GM18507 (cell line): ENCODE measurements at regions not wholly inside any gene's neighbourhood (a gene's known extent, or its start where the extent isn't known, plus 50 kb on each side); places are given as distances from the start of the nearest gene placed in this dataset.

Experiments
- DNase-seq: peaks from one replicate; pipeline ENCODE4 v3.0.0; 2011; ENCODE audit warnings: low read depth; ENCODE audit not compliant: insufficient read length; ENCODE audit errors: extremely low spot score
- FAIRE-seq: peaks from 2 replicates; lab custom pipeline; 2011; peaks lifted over from hg19 to GRCh38; lab: Jason Lieb, UNC

DNA sequence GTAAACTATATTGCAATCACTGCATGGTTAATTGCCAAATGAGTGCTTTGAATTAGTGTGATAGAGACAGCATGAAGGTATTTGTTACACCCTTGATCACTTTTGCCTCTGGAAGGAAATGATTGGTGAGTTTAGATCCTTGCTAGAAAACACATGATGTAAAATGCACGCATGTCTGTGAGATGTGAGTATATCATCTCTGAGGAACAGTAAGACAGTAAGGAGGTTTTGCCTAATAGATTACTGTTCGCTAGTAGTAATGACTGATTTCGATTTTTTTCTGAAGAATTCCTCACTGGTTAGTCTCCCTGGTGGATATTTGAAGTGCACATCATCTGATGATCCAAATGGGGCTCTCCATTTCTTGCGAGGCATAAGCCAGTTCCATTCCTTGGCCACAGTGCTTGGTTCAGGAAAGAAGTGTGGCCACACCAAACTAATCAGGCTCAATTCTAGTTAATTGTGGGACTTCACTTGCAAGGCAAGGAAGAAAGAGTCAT lies 156.4 kb upstream of the ADRA1B start:
- DNase-seq (no peak), FAIRE-seq (no peak)

DNA sequence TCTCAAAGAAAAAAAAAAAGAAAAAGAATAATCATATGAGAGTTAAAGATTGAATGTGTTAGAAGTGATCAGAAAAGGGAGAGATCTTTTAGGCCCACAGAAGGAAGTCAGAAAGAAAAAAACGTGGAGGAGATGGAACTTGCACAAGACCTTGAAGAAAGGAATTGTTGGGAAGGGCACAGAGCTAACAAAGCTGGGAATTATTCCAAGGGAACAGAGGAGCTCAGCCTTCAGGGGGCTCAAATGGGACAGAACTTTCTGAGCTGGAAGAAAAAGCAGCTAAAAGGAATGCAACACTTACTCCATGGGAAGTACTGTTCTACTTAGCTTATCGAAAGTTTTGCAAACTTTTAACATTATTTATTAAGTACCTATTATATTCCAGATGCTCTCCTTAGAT lies 153.4 kb upstream of the ADRA1B start:
- no peak for DNase-seq
- no peak for FAIRE-seq

DNA sequence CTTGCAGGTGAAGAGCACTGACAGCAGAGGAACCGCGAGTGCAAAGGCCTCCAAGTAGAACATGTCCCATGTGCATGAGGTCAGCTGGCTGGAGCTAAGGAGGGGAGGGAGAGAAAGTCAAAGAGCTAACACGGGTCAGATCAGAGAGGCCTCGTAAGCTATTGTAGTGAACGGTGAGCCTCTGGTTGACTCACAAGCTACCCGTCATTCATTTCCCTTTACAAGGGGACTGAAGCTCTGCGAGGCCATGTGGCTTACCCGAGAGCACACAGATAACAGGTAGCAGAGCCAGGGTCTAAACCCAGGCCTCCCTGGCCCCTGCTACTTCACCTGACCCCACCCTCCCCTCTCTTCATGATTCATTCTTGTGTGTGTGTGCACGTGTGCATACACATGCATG lies 152.7 kb upstream of the ADRA1B start:
- FAIRE-seq = no peak

DNA sequence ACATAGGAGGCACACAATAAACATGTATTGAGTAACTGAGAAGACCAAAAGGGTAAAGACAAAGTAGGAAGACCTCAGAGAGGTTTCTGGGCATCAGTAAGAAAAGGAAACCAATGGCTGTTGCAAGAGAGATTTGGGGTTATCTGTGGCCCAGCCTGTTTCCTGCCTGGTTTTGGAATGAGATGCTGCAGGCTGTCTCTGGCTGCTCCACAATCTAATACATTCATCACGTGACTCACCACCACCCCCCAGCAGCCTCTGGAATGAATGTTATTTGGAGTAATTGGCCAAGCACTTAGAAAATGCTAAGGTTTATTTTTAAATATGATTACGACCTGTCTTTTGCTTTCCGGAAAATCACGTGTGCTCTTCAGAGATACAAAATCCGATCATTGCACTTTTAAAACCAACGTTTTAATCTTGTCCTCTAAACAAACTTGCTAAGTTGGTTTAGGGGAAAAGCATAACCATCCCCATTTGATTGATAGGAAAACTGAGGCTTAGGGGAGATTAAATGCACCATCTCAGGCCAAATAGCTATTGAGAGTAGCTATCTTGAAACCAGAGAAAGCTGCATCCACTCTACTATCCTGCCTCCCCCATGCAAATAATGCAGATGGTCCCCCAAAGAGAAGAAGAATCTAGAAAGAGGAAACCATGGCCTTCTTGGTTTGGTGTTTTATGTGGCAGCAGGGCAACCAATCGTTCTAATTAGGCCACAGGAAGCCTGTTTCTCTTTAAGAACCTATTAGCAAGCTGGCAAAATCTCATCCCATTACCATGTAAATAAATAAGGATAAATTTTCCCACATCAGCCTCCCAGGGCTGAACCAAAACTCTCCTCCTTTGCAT lies 151.8 kb upstream of the ADRA1B start:
- FAIRE-seq = no peak
- no peak for DNase-seq

More for the DNA sequence above, 152.7 kb upstream of the ADRA1B start:
- DNase-seq = no peak

DNA sequence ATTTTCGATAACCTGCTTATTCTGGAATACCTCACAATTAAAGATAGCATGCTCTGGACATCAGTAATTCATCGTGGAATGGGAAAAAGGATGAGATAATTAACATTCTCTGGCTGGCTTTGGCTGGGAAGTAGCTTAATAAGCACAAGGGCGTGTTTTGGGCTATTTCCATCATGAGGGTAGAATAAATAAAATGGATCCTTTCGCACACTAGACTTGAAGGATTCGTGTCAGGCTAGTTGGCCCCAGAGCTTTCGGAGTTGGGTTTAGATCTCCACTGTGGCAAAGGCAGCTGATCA lies 151.2 kb upstream of the ADRA1B start:
- FAIRE-seq = no peak
- no peak for DNase-seq

DNA sequence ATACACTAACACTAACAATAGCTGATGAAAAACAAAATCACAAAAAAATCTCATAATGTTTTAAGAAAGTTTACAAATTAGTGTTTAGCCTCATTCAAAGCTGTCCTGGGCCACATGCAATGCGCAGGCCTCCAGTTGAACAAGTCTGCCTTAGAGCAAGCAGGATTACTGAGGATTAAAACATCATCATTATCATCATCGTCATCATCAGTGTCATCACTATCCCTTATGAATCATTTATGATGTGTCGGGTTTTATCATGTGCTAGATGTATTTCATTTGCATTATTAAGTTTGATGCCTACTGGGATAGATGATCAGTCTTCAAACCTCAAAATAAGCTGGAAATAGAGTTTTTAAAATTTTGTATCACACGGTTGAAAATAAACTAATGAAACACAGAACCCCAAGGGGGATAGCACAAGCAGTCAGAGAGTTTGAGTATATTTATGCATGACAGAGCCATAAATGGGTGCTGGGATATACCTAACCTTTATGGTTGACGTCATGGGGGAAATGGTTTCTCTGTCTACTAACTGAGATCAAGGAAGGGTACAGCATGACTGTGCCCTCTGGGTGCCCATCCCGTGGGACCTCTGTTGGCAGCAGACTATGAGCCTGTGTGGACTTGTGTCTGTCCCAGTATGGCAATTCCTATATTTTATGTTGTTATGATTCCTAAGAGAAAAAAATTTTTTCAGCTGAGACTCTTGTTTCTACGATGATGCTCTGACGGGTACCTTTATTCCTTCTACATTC lies 150.3 kb upstream of the ADRA1B start:
- no peak for DNase-seq
- FAIRE-seq = no peak

DNA sequence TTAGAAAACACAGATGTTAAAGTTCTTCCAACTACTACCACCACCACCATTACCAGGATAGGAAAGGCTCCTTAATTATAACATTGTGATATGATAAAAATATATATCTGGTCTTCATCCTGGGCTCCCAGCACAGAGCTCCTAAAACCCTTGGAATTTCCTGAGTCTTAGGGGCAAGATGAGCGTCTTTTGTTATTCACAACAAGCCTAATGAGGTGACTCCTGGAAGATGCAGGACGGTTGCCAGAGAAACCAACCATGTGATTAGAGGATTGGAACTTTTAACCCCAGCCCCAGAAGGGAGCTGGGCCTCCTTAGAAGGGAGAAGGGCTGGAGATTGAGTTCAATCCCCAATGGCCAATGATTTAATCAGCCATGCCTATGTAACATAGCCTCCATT lies 148.0 kb upstream of the ADRA1B start:
- DNase-seq = no peak
- FAIRE-seq = no peak

DNA sequence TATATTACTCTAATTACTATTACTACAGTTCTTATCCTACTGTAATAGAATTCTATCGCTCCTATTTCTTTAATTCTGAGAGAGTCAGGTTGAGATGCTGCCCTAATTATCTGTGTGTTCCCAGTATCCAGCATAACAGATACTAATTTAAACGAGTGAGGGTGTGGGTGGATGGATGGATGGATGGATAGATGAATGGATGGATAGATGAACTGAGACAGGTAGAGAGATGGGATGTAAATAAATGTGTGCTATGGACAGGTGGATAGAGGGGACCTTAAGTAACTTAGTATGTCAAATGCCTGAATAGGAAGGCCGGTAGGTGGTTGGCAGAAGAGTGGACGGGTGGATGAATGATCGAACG lies 143.6 kb upstream of the ADRA1B start:
- DNase-seq (no peak), FAIRE-seq (no peak)

DNA sequence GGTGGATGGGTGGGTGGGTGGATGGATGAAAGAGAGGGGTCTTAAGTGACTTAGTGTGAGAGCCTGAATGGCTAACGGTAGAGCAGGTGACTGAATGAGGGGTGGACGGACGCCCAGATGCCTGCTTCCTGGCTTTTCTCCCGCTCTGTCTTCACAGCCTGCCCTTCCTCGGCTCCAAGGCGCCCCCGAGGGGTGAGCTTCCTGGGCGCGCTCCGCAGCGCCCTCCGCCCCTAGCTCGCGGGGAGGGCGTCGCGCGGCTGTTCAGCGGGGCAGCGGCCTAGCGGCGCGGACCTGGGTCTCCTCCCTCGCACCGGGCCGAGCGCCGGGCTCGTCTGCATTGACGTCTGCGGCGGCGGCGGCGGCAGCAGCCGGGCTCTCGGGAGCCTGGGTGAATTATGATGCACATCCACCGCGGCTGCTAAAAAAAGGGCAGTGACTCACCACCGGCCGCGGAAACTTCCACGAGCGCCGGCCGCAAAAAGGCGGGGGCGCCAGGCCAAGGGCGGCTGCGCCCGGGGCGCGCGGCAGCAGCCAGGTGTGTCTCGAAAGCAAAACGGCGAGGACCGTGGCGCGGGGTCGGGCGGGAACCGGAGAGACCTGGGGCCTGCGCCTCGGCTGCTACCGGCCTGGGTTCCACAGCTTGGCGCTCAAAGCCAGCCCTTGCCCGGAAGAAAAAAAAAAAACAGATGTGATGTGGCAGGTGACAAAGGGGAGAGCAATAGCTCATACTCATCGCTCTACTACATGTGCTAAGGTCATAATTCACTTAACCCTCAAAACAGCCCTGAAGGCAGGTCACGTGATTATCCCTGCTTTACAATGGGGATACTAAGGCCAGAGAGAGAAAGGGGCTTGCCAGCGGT lies 143.0 kb upstream of the ADRA1B start:
- FAIRE-seq (no peak), DNase-seq (peak; percentile 20)

DNA sequence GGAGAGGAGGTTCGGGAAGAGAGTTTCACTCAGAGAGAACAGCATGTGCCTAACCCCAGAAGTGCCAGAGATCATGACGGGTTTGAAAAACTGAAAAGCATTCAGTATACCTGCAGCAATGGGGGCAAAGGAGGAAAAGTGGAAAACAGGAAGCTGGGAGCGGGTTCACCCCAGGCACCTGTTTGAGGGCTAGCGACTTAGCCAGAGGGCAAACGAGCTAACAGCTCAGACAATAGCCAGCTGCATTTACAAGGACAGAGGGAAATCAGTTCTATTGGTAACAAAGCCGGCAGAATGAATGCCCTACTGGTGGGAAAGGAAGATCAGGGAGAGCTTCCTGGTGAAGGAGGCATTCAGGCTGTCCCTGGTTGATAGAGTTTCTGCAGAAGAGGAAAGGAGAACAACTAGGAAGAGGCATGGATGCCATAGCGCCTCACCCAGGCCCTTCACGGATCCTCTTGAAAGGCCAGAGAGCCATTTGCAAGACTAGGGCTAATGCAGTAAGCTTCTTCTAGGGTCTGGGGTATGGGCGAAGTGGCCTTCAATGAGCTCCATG lies 141.7 kb upstream of the ADRA1B start:
- no peak for FAIRE-seq
- no peak for DNase-seq

DNA sequence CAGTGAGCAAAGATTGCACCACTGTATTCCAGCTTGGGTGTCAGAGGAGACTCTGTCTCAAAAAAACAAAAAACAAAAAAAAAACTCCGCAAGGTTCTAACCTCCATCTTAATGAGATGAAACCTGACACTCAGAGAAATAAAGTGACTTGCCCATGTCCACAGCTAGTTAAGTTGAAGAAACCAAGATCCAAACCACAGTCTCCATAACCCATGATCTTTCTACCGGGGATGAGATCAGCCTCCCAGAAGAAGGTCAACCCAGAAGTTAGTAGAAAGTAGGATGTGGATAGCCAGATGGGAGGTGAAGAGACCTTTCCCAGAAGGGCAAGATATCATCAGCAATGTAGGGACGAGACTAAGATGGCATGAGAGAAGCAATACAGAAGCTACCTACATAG lies 140.4 kb upstream of the ADRA1B start:
- FAIRE-seq (no peak), DNase-seq (no peak)

DNA sequence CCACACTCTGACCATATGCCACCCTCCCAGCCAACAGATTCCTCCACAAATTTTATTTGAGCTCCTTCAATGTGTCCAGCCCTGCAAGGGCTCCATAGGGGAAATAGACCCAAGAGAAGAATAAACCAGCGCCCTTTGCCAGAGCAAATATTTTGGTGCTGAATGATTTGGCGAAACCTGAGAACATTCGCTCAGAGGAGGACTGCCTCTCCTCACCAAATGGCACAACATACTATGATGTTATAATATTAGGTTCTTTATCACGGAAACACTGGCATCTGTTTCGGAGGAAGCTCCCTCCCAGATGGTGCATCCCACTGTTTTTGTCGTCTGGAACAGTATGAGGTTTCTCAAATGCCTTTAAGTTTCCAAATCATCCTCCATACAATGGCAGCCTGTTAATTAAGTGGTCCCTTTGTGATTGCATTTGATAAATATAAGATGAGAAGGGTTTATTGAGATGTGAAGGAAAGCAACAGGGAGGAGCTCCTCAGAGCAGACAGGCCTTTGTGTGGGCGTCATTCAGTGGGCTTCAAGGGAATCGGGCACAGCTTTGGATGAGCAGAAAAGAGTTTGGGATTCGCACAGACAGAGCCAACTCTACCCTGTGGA lies 139.1 kb upstream of the ADRA1B start:
- FAIRE-seq = no peak

DNA sequence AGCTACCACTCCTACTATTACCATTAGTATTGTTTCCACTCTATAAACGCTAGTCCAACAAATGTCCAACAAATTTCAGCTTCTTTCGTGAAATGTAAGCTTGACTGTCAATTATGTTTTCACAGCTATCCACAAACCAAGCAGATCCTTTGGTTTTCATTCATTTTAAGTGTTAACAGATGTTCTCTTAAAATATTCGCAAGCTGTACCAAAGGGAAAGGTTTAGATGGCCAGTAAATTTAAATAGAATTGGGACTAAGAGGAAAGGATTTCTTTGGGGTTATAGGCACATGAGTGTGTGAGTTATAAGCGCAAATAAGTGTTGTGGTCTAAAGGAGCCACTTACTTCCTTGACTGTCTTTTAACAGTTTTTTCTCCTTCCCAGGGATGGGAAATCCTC lies 136.8 kb upstream of the ADRA1B start:
- FAIRE-seq = no peak
- no peak for DNase-seq

More for the DNA sequence above, 139.1 kb upstream of the ADRA1B start:
- DNase-seq = no peak

DNA sequence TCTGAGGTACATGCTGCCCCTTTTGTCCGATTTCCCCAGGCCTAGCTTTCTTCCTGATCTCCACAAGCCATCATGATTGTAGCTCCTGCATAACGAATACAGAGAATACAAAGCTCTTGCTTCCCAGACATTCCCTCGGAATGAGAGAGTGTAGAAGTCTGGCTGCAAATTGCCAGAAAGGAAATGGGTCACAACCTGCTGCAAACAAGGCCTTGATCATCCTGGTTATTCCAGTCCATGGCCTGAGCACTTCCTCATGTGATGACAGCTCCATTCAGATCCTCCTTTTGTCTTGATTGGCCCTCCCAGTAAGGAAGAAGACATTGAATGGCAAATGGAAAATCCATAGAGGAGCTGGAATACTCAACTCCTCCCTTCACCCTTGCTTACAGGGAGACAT lies 136.0 kb upstream of the ADRA1B start:
- FAIRE-seq (no peak), DNase-seq (no peak)

DNA sequence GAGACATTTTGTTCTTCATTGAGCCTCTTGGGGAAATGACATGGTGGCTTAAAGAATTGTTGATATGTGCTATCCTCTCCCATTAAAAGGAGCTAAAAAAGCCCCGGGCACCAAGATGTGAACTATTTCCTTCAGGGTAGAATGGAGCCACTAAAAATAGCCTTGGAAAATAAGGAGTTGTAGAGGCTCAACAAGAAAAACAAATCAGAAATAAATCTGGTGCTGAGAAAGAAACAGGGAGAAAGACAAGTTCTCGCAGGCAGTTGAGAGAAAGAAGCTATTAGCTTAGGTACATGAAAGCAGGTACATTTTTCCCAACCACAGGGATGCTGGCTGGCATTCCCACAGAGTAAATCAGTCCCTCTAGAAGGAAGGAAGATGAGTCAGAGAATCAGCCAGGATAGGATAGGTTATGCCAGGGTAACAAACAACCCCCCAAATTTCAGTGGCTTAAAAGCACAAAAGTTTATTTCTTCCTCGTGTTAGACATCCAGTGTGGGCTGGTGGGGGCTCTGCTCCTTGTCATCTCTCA lies 134.6 kb upstream of the ADRA1B start:
- FAIRE-seq (no peak), DNase-seq (no peak)

DNA sequence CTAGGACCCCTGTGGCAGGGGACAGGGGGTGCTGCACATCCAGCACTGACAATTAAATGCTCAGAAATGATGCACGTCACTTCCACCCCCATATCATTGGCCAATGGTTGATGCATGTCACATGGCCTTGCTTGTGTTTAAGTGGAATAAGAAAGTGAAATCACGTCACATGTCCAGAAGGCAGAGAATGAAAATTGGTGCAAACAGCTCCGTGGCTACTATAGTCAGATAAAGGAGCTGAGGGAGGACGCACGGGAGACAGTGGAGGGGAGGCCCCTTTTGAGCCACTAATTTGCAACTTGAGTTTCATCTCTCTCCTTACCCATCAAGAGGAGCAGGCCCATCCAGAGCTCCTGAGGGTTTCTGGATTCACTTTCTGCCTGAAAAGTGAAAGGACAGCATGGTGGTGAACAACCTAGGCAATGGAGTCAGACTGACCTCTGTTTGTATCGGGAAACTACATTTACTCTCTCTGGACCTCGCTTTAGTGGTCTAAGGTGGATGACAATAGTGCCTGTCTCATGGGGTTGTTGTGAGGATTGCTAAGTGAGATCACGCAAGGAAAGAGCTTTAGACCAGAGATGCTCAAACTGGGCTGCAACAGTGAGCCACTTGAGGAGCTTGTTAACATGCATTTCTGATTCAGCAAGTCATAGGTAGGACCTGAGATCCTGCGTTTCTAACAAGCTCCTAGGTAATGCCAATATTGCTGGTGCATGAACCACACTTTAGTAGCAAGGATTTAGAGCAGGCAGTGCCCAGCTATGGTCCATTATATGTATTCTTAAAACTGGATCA lies 133.9 kb upstream of the ADRA1B start:
- FAIRE-seq = no peak
- no peak for DNase-seq

DNA sequence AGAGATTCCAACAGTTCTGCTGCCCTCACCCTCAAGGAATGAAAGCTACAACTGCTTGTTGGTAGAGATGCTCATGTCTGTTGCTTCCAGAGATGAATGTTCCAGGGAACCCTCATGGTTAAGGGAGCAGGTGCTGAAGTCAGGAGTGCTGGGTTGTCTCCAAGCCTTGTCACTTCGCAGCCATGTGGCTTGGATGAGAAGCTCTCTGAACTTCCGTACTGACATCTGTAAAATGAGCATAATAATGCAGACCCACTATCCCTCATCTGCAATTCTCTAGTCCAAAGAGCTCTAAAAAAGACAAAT lies 133.3 kb upstream of the ADRA1B start:
- no peak for DNase-seq
- FAIRE-seq = no peak

DNA sequence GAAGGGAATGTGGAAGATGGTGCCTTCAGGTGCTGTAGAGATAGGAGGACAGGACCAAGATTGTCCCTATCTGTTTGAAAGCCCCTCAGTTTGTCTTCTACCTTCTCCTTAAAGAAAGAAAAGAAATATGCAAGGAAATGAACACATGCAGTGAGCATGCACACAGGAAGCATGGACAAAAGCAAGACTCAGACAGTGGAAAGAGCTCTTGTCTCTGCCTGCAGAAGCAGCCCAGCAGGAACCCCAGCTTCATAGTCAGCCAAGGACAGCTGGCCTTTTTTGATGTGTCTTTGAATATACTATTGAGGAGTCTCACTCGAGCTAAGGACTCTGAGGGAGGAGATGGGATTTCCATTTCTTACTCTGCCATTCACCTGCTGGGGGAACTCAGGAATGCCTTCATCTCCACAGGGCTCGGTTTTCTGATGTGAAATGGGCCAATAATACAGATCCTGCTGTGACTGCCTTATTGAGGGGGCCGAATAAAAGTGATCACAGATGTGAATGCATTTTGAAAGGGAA lies 132.5 kb upstream of the ADRA1B start:
- no peak for FAIRE-seq
- DNase-seq = no peak
